SK-N-SH treated with all-trans-retinoic acid at 6 μM for 48 hours (cell line): ENCODE measurements at regions not wholly inside any gene's neighbourhood (a gene's known extent, or its start where the extent isn't known, plus 50 kb on each side); places are given as distances from the start of the nearest gene placed in this dataset.

Experiments
- ATAC-seq: fragments of 200-7000 bp; cut with Tn5 transposase; 3 replicates; pipeline ENCODE4 v1.9.1; 2020; ENCODE audit warnings: mild to moderate bottlenecking, moderate library complexity
- ARNTL ChIP-seq: fragments of 450-650 bp; formaldehyde crosslinking; IDR thresholded peaks from 2 replicates; pipeline ENCODE4 v1.5.0; 2020; ENCODE audit warnings: low read depth, mild to moderate bottlenecking, moderate library complexity, borderline replicate concordance
- BACH2 ChIP-seq: fragments of 250-450 bp; sonication (Bioruptor Pico); IDR thresholded peaks from 2 replicates; pipeline ENCODE4 v1.9.0; 2021; ENCODE audit warnings: mild to moderate bottlenecking, borderline replicate concordance
- CREB5 ChIP-seq: fragments of 250-450 bp; sonication (Bioruptor Pico); IDR thresholded peaks from 2 replicates; pipeline ENCODE4 v1.5.1; 2020; ENCODE audit warnings: low read depth, mild to moderate bottlenecking, moderate library complexity
- CSDC2 ChIP-seq: fragments of 250-450 bp; sonication (Bioruptor Pico); IDR thresholded peaks from 2 replicates; pipeline ENCODE4 v1.5.0; 2020; ENCODE audit warnings: mild to moderate bottlenecking, moderate library complexity
- GLIS3 ChIP-seq: fragments of 250-450 bp; sonication (Bioruptor Pico); IDR thresholded peaks from 2 replicates; pipeline ENCODE4 v1.5.0; 2020; ENCODE audit warnings: mild to moderate bottlenecking, moderate library complexity
- OSR1 ChIP-seq: fragments of 250-450 bp; sonication (Bioruptor Pico); IDR thresholded peaks from 2 replicates; pipeline ENCODE4 v1.8.0; 2022; ENCODE audit warnings: moderate library complexity, mild to moderate bottlenecking, inconsistent platforms
- POU6F1 ChIP-seq: fragments of 250-450 bp; sonication (Bioruptor Pico); IDR thresholded peaks from 2 replicates; pipeline ENCODE4 v1.8.0; 2021; ENCODE audit warnings: low read depth, mild to moderate bottlenecking, moderate library complexity, borderline replicate concordance
- SNAI2 ChIP-seq: fragments of 250-450 bp; sonication (Bioruptor Pico); IDR thresholded peaks from 2 replicates; pipeline ENCODE4 v1.5.0; 2020; ENCODE audit warnings: mild to moderate bottlenecking, moderate library complexity
- TOX ChIP-seq: fragments of 250-450 bp; sonication (Bioruptor Pico); IDR thresholded peaks from 2 replicates; pipeline ENCODE4 v1.8.0; 2021; ENCODE audit warnings: mild to moderate bottlenecking, moderate library complexity, borderline replicate concordance
- TSHZ2 ChIP-seq: fragments of 250-450 bp; sonication (Bioruptor Pico); IDR thresholded peaks from 2 replicates; pipeline ENCODE4 v1.5.0; 2020; ENCODE audit warnings: mild to moderate bottlenecking, moderate library complexity
- ZC3H10 ChIP-seq: fragments of 250-450 bp; sonication (Bioruptor Pico); IDR thresholded peaks from 2 replicates; pipeline ENCODE4 v1.5.1; 2021; ENCODE audit warnings: mild to moderate bottlenecking, moderate library complexity
- ZFP3 ChIP-seq: fragments of 250-450 bp; sonication (Bioruptor Pico); IDR thresholded peaks from 2 replicates; pipeline ENCODE4 v1.5.0; 2020; ENCODE audit warnings: mild to moderate bottlenecking, moderate library complexity
- ZFP30 ChIP-seq: fragments of 450-650 bp; formaldehyde crosslinking; IDR thresholded peaks from 2 replicates; pipeline ENCODE4 v1.5.0; 2022; ENCODE audit warnings: mild to moderate bottlenecking, moderate library complexity
- ZNF565 ChIP-seq: fragments of 450-650 bp; formaldehyde crosslinking; conservative IDR thresholded peaks from 2 replicates; pipeline ENCODE4 v1.5.0; 2020; ENCODE audit warnings: low read depth, mild to moderate bottlenecking, moderate library complexity
- ZNF70 ChIP-seq: fragments of 450-650 bp; formaldehyde crosslinking; IDR thresholded peaks from 2 replicates; pipeline ENCODE4 v1.5.0; 2020; ENCODE audit warnings: mild to moderate bottlenecking, moderate library complexity
- ZNF8 ChIP-seq: fragments of 450-650 bp; formaldehyde crosslinking; IDR thresholded peaks from 2 replicates; pipeline ENCODE4 v1.5.0; 2020; ENCODE audit warnings: mild to moderate bottlenecking, moderate library complexity
- TF ChIP-seq, protein P1 (sequence below): fragments of 250-450 bp; sonication (Bioruptor Pico); IDR thresholded peaks from 2 replicates; pipeline ENCODE4 v1.8.0; 2020; ENCODE audit warnings: mild to moderate bottlenecking, moderate library complexity, borderline replicate concordance
- TF ChIP-seq, protein P2 (sequence below): fragments of 250-450 bp; sonication (Bioruptor Pico); IDR thresholded peaks from 2 replicates; pipeline ENCODE4 v1.5.1; 2021; ENCODE audit warnings: mild to moderate bottlenecking, moderate library complexity

GRCh38 chr1:90850898-90851710 is 134.0 kb upstream of the BARHL2 start:
- TF ChIP-seq, protein P1, sequence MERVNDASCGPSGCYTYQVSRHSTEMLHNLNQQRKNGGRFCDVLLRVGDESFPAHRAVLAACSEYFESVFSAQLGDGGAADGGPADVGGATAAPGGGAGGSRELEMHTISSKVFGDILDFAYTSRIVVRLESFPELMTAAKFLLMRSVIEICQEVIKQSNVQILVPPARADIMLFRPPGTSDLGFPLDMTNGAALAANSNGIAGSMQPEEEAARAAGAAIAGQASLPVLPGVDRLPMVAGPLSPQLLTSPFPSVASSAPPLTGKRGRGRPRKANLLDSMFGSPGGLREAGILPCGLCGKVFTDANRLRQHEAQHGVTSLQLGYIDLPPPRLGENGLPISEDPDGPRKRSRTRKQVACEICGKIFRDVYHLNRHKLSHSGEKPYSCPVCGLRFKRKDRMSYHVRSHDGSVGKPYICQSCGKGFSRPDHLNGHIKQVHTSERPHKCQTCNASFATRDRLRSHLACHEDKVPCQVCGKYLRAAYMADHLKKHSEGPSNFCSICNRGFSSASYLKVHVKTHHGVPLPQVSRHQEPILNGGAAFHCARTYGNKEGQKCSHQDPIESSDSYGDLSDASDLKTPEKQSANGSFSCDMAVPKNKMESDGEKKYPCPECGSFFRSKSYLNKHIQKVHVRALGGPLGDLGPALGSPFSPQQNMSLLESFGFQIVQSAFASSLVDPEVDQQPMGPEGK (CRISPR knock-in tag) = no peak
- no peak for TF ChIP-seq OSR1
- ATAC-seq = peak; percentile 98

- TF ChIP-seq ZC3H10 (CRISPR knock-in tag) (no peak), TSHZ2 (CRISPR knock-in tag) (no peak), ZNF565 (CRISPR knock-in tag) (no peak), POU6F1 (CRISPR knock-in tag) (no peak)
- ATAC-seq = peak; percentile 57
Observed at GRCh38 chr1:90850181-90850897, 133.2 kb upstream of the BARHL2 start.

- TF ChIP-seq ARNTL = no peak
- no peak for TF ChIP-seq TOX
- TF ChIP-seq BACH2 (CRISPR knock-in tag) = no peak
- TF ChIP-seq CSDC2 = no peak
- TF ChIP-seq ZNF8 = no peak
- TF ChIP-seq ZNF70 (CRISPR knock-in tag) = no peak
- TF ChIP-seq, protein P1 (CRISPR knock-in tag) = no peak
- no peak for TF ChIP-seq GLIS3 (CRISPR knock-in tag)
- no peak for TF ChIP-seq SNAI2
- TF ChIP-seq ZFP3 = no peak
- no peak for TF ChIP-seq ZFP30
- no peak for TF ChIP-seq ZC3H10 (CRISPR knock-in tag)
- TF ChIP-seq, protein P2, sequence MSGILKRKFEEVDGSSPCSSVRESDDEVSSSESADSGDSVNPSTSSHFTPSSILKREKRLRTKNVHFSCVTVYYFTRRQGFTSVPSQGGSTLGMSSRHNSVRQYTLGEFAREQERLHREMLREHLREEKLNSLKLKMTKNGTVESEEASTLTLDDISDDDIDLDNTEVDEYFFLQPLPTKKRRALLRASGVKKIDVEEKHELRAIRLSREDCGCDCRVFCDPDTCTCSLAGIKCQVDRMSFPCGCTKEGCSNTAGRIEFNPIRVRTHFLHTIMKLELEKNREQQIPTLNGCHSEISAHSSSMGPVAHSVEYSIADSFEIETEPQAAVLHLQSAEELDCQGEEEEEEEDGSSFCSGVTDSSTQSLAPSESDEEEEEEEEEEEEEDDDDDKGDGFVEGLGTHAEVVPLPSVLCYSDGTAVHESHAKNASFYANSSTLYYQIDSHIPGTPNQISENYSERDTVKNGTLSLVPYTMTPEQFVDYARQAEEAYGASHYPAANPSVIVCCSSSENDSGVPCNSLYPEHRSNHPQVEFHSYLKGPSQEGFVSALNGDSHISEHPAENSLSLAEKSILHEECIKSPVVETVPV (CRISPR knock-in tag) = no peak
- TF ChIP-seq CREB5 (CRISPR knock-in tag) = no peak
- no peak for TF ChIP-seq ZNF565 (CRISPR knock-in tag)
- ATAC-seq = no peak
Observed at GRCh38 chr1:90841473-90841872, 124.4 kb upstream of the BARHL2 start.
